NCI-H748 treated with DMSO at 0.1 percent for 48 hours (cell line): ENCODE measurements at regions not wholly inside any gene's neighbourhood (a gene's known extent, or its start where the extent isn't known, plus 50 kb on each side); places are given as distances from the start of the nearest gene placed in this dataset.

Experiments
- DNase-seq: peaks from one replicate; lab custom pipeline; 2025; lab: John Stamatoyannopoulos, UW

- DNase-seq: no peak
Observed at GRCh38 chr1:93744299-93744988, 62.8 kb upstream of the BCAR3 start.

- no peak for DNase-seq
Observed at GRCh38 chr1:93743465-93743864, 61.8 kb upstream of the BCAR3 start.

GRCh38 chr1:93740601-93741031 lies 59.0 kb upstream of the BCAR3 start:
- no peak for DNase-seq

- no peak for DNase-seq
Observed at GRCh38 chr1:93740157-93740556, 58.5 kb upstream of the BCAR3 start.

- no peak for DNase-seq
Observed at GRCh38 chr1:93739472-93739871, 57.8 kb upstream of the BCAR3 start.

- DNase-seq: no peak
Observed at GRCh38 chr1:93738926-93739325, 57.3 kb upstream of the BCAR3 start.

GRCh38 chr1:93738075-93738622 lies 56.5 kb upstream of the BCAR3 start:
- no peak for DNase-seq

GRCh38 chr1:93735722-93736121 lies 54.1 kb upstream of the BCAR3 start:
- no peak for DNase-seq

- no peak for DNase-seq
Observed at GRCh38 chr1:93734999-93735398, 53.4 kb upstream of the BCAR3 start.

- no peak for DNase-seq
Observed at GRCh38 chr1:93733340-93733739, 51.7 kb upstream of the BCAR3 start.

GRCh38 chr1:93732514-93732913 lies 50.9 kb upstream of the BCAR3 start:
- DNase-seq: no peak
